Glutamatergic neuron (in vitro differentiated cells): ENCODE measurements at regions not wholly inside any gene's neighbourhood (a gene's known extent, or its start where the extent isn't known, plus 50 kb on each side); places are given as distances from the start of the nearest gene placed in this dataset.

ENCODE experiments used
- DNase-seq: peaks from one replicate; pipeline ENCODE4 v3.0.0; 2022
- H3K27ac Mint-ChIP-seq: one replicate; pipeline ENCODE4 v1.8.0; 2020; ENCODE audit warnings: mild to moderate bottlenecking, mixed read lengths, inconsistent platforms; ENCODE audit not compliant: unreplicated experiment
- H3K27me3 Mint-ChIP-seq: one replicate; pipeline ENCODE4 v1.8.0; 2020; ENCODE audit warnings: mild to moderate bottlenecking, moderate library complexity, mixed read lengths, inconsistent platforms; ENCODE audit not compliant: unreplicated experiment
- H3K36me3 Mint-ChIP-seq: one replicate; pipeline ENCODE4 v1.8.0; 2020; ENCODE audit warnings: mild to moderate bottlenecking, mixed read lengths, inconsistent platforms; ENCODE audit not compliant: unreplicated experiment
- H3K4me1 Mint-ChIP-seq: one replicate; pipeline ENCODE4 v1.8.0; 2020; ENCODE audit warnings: mild to moderate bottlenecking, low read depth, mixed read lengths, inconsistent platforms; ENCODE audit not compliant: unreplicated experiment
- H3K4me3 Mint-ChIP-seq: one replicate; pipeline ENCODE4 v1.8.0; 2020; ENCODE audit warnings: mild to moderate bottlenecking, mixed read lengths, inconsistent platforms; ENCODE audit not compliant: unreplicated experiment
- H3K9me3 Mint-ChIP-seq: one replicate; pipeline ENCODE4 v1.8.0; 2020; ENCODE audit warnings: mild to moderate bottlenecking, moderate library complexity, mixed read lengths, inconsistent platforms; ENCODE audit not compliant: unreplicated experiment
- TF ChIP-seq, protein P1 (sequence below): fragments of 200-600 bp; sonication (generic); IDR thresholded peaks from one replicate; pipeline ENCODE4 v1.5.0; 2021; ENCODE audit not compliant: partially characterized antibody, unreplicated experiment

DNA sequence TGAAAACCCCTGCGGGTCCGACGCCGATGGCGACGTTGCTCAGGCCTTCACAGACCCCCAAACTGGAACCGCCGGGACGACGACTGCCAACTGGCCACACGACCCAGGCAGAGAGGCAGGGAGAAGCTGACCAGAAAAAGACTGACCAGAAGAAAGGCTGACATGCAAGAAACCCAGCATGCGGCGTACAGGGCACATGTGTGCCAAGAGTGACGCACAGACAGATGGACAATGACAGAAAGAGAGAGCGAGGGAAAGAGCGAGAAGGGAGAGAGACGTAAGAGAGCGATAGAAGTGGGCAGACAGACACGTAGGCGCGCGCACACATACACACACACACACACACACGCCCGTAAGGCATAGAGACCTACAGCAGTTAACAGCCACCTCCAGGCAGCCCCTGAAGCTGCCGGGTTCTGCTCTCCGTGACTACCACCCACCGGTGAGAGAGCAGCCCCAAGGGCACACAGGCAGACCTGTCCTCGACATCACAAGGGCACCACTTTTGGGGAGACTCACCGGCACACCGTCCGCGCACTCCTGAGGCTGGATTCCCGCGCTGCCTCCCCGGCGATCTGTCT lies 67.2 kb upstream of the ZNF527 start:
- Mint-ChIP-seq H3K27me3 (peaks cover 4% of the 10 kb centered on the region), H3K27ac (peak overlapping the region; percentile 44), H3K4me1 (no peaks in the 10 kb centered on the region), H3K9me3 (peaks cover 18% of the 10 kb centered on the region), H3K4me3 (peak overlapping the region; percentile 87), H3K36me3 (peaks cover 9% of the 10 kb centered on the region)
- no peak for DNase-seq
- TF ChIP-seq, protein P1, sequence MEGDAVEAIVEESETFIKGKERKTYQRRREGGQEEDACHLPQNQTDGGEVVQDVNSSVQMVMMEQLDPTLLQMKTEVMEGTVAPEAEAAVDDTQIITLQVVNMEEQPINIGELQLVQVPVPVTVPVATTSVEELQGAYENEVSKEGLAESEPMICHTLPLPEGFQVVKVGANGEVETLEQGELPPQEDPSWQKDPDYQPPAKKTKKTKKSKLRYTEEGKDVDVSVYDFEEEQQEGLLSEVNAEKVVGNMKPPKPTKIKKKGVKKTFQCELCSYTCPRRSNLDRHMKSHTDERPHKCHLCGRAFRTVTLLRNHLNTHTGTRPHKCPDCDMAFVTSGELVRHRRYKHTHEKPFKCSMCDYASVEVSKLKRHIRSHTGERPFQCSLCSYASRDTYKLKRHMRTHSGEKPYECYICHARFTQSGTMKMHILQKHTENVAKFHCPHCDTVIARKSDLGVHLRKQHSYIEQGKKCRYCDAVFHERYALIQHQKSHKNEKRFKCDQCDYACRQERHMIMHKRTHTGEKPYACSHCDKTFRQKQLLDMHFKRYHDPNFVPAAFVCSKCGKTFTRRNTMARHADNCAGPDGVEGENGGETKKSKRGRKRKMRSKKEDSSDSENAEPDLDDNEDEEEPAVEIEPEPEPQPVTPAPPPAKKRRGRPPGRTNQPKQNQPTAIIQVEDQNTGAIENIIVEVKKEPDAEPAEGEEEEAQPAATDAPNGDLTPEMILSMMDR, result no peak

DNA sequence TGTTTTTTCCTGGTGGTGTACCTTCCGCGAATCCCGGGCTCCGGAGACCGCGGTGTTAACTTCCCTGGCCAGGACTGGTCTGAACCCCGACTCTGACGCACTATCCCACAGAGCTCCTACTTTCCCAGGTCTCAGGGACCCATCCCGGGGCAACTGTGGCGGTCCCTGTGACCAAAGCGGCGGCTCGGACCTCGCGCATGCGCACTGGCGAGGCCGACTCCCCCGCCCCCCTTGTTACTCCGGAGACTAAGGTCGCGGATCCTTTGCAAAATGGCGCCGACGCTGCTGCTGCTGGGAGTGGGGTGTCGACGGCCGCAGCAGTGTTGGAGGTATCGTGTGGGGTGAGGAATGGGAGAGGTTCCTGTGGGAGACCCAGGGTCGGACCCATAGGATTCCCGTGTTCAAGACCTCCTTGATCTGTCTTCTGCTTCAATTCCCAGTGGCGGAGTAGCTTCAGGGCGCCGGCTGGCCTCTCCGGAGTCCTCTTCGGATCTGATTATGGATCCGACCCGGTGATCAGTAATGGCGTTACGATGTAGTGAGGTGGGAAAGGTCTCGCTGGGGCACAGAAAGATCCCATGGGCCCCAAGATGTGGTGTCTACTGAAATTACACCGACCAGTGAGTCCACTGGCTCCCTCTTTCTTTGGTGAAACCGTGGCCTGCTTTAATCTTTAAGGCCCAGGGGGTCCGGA lies 66.6 kb upstream of the ZNF527 start:
- Mint-ChIP-seq H3K9me3 (peaks cover 18% of the 10 kb centered on the region), H3K27ac (no peak overlapping the region), H3K27me3 (peaks cover 4% of the 10 kb centered on the region), H3K36me3 (peaks cover 9% of the 10 kb centered on the region), H3K4me3 (peak overlapping the region; percentile 87), H3K4me1 (no peaks in the 10 kb centered on the region)
- DNase-seq, result peak; percentile 69
- TF ChIP-seq, protein P1, result no peak

DNA sequence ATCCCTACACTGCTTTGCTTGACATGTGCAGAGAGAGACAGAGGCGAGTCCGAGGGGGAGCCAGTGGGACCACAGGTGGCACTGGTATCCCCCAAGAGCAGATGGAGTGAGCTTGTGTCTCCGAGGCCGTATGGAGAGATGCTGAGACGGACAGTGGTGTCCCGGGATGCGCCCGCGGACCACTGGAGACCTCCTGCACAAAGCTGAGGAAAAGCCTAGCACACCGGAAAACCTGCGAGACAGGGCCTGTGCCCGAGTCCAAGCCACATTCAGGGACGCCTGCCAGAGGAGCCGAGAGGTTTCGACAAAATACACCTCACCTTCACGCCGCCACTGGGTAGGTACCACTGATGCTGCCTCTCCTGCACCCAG lies 66.0 kb upstream of the ZNF527 start:
- peaks cover 18% of the 10 kb centered on the region for H3K9me3 Mint-ChIP-seq
- H3K4me1 Mint-ChIP-seq, result no peaks in the 10 kb centered on the region

DNA sequence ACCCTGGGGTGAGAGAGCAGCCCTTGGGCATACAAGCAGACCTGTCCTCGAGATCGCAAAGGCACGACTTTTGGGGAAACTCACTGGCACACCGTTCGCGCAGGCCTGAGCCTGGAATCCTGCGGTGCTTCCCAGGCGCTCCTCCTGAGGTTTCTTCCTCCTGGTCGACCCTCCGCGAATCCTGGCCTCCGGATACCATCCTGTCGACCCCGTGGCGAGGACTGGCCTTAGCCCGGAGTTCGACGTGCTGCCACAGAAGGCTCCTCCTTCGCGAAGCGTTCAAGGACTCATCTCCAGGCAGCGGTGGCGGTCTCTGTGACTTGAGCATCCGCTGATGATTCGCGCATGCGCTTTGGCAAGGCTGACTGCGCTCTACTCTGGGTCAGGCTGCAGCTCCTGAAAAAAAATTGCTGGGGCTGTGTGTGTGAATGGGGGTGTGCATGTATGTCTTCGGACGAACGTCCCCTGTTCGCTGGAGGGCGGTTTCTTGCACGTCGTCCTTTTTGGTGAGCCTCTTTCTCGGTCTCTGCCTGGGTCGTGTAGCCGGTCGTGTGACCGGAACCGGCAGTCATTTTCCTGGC lies 64.4 kb upstream of the ZNF527 start:
- Mint-ChIP-seq H3K4me3 (no peak overlapping the region), H3K27ac (no peak overlapping the region), H3K27me3 (peaks cover 4% of the 10 kb centered on the region), H3K4me1 (no peaks in the 10 kb centered on the region), H3K36me3 (peaks cover 9% of the 10 kb centered on the region), H3K9me3 (peaks cover 18% of the 10 kb centered on the region)
- no peak for DNase-seq
- TF ChIP-seq, protein P1, result no peak

More for the DNA sequence above, 66.0 kb upstream of the ZNF527 start:
- Mint-ChIP-seq H3K27me3 (peaks cover 4% of the 10 kb centered on the region), H3K4me3 (no peak overlapping the region), H3K27ac (no peak overlapping the region), H3K36me3 (peaks cover 9% of the 10 kb centered on the region)
- TF ChIP-seq, protein P1, result no peak
- no peak for DNase-seq
